ENCODE measurements at regions not wholly inside any gene's neighbourhood (a gene's known extent, or its start where the extent isn't known, plus 50 kb on each side); places are given as distances from the start of the nearest gene placed in this dataset.

GRCh38 chr7:28291559-28291958 lies 111.0 kb upstream of the JAZF1 start:
- no peak for DNase-seq (ENCODE audit: extremely low spot score in 2 of 2)
- no peaks in the 10 kb centered on the region for H3K36me3 ChIP-seq
- no peaks in the 10 kb centered on the region for H3K4me1 ChIP-seq
- H3K9me3 ChIP-seq, result no peaks in the 10 kb centered on the region
- H3K27me3 ChIP-seq, result no peaks in the 10 kb centered on the region
- H3K27ac ChIP-seq, result no peak overlapping the region
- TF ChIP-seq POLR2A (IDR thresholded peaks at IDR 0.05), result no peak
- no peak for TF ChIP-seq POLR2AphosphoS5 (IDR thresholded peaks at IDR 0.05; ENCODE audit: insufficient read depth in 1 of 2, low read depth in 1 of 2)
- TF ChIP-seq, protein P1, sequence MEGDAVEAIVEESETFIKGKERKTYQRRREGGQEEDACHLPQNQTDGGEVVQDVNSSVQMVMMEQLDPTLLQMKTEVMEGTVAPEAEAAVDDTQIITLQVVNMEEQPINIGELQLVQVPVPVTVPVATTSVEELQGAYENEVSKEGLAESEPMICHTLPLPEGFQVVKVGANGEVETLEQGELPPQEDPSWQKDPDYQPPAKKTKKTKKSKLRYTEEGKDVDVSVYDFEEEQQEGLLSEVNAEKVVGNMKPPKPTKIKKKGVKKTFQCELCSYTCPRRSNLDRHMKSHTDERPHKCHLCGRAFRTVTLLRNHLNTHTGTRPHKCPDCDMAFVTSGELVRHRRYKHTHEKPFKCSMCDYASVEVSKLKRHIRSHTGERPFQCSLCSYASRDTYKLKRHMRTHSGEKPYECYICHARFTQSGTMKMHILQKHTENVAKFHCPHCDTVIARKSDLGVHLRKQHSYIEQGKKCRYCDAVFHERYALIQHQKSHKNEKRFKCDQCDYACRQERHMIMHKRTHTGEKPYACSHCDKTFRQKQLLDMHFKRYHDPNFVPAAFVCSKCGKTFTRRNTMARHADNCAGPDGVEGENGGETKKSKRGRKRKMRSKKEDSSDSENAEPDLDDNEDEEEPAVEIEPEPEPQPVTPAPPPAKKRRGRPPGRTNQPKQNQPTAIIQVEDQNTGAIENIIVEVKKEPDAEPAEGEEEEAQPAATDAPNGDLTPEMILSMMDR (IDR thresholded peaks at IDR 0.05), result no peak
- H3K4me3 ChIP-seq, result no peak overlapping the region
- intact Hi-C loops (cut with DNase I), result no loop called here

DNA sequence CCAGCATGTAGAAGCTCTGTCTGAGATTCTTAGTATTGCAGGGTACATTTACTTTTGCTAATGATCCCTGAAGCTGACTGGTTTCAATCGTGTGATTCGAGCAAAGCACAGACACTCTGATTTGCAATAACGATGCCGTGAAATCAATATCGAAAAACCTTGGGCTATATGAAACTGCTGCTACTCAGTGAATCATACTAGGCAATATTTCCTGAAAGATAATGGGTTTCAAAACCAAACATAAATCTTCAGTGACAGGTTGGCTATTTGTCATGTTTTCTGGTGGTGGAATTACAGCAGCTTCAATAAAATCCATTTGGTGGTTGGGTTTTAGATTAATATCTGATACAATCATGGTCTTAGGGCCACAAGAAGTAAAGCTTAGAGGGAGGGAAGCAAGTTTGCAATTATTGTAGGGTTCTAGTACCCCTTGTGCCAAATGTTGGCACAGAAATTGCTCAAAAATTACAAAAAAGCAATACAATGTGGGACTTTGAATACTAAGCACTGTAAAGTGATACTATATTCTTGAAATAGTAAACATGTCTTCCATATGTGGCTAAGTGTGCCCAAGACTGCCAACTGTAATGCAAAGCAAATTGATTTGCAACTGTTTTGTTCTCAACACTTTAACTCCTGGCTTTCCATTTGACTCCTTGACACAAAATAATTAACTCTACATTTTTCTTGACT lies 112.4 kb upstream of the JAZF1 start:
- Histone ChIP-seq H3K4me3 (no peak overlapping the region), H3K27me3 (no peaks in the 10 kb centered on the region), H3K4me1 (no peaks in the 10 kb centered on the region), H3K9me3 (no peaks in the 10 kb centered on the region), H3K27ac (no peak overlapping the region), H3K36me3 (no peaks in the 10 kb centered on the region)
- TF ChIP-seq, protein P1 (IDR thresholded peaks at IDR 0.05), result no peak
- TF ChIP-seq POLR2AphosphoS5 (IDR thresholded peaks at IDR 0.05; ENCODE audit: insufficient read depth in 1 of 2, low read depth in 1 of 2) (no peak), POLR2A (IDR thresholded peaks at IDR 0.05) (no peak)
- intact Hi-C loops (cut with DNase I), result no loop called here
- DNase-seq (ENCODE audit: extremely low spot score in 2 of 2), result no peak

GRCh38 chr7:28293527-28293835 lies 112.9 kb upstream of the JAZF1 start:
- intact Hi-C loops (cut with DNase I), result no loop called here
- H3K4me1 ChIP-seq, result no peaks in the 10 kb centered on the region
- DNase-seq (ENCODE audit: extremely low spot score in 2 of 2), result no peak
- H3K27me3 ChIP-seq, result no peaks in the 10 kb centered on the region
- H3K27ac ChIP-seq, result no peak overlapping the region
- TF ChIP-seq, protein P1 (IDR thresholded peaks at IDR 0.05), result no peak
- TF ChIP-seq POLR2A (IDR thresholded peaks at IDR 0.05), result no peak
- TF ChIP-seq POLR2AphosphoS5 (IDR thresholded peaks at IDR 0.05; ENCODE audit: insufficient read depth in 1 of 2, low read depth in 1 of 2), result no peak
- no peaks in the 10 kb centered on the region for H3K9me3 ChIP-seq
- no peak overlapping the region for H3K4me3 ChIP-seq
- H3K36me3 ChIP-seq, result no peaks in the 10 kb centered on the region

GRCh38 chr7:28296571-28297483 lies 115.5 kb upstream of the CREB5 start:
- no peaks in the 10 kb centered on the region for H3K36me3 ChIP-seq
- H3K4me1 ChIP-seq, result no peaks in the 10 kb centered on the region
- no peak overlapping the region for H3K4me3 ChIP-seq
- H3K27ac ChIP-seq, result no peak overlapping the region
- no peak for DNase-seq (ENCODE audit: extremely low spot score in 2 of 2)
- no peaks in the 10 kb centered on the region for H3K9me3 ChIP-seq
- no peaks in the 10 kb centered on the region for H3K27me3 ChIP-seq
- TF ChIP-seq, protein P1 (IDR thresholded peaks at IDR 0.05), result no peak
- TF ChIP-seq POLR2AphosphoS5 (IDR thresholded peaks at IDR 0.05; ENCODE audit: insufficient read depth in 1 of 2, low read depth in 1 of 2) (no peak), POLR2A (IDR thresholded peaks at IDR 0.05) (no peak)
- intact Hi-C loops (cut with DNase I), result no loop called here
